Muscle of arm (tissue), 1 donor: ENCODE measurements at regions not wholly inside any gene's neighbourhood (a gene's known extent, or its start where the extent isn't known, plus 50 kb on each side); places are given as distances from the start of the nearest gene placed in this dataset.
"Not testable (repeated sequence)": the region's sequence is repeated elsewhere in the genome, so short reads cannot be mapped to it uniquely, and the experiment has no call there.

Experiments used
- DNase-seq: peaks from one replicate; pipeline ENCODE4 v3.0.0-alpha.2; 2013

DNA sequence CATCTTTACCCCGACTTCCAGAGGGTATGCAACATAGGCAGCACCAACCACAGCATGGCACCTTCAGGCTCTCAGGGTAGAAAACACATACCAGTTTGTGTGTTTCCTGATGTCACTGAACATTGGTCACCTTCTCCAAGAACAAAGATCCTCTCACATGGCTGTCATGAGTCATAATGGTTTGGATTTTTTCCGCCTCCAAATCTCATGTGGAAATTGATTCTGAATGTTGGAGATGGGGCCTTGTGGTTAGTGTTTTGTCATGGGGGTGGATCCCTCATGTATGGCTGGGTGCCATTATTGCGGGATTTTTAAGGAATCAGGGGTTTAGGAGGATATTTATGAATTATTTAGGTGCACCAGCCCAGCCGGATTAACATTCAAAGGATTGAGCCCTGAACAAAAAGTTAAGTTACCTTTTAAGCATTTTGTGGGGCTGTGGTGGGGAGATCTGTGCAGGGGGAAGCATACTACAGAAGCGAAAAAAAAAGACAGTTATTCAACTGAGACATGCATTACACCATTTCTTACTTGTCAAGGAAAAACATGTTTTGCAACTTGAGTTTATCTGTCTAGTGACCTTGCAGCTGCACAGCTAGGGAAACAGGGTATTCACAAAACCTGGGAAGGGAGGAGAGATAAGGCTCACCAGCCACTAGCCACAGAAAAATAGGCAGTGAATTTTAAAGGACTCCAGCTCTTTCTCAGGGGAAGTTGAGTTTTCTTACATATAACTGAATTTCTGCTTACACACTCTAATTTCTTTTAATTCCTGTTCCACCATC, 774.1 kb upstream of the AUTS2 start:
- no peak for DNase-seq

DNA sequence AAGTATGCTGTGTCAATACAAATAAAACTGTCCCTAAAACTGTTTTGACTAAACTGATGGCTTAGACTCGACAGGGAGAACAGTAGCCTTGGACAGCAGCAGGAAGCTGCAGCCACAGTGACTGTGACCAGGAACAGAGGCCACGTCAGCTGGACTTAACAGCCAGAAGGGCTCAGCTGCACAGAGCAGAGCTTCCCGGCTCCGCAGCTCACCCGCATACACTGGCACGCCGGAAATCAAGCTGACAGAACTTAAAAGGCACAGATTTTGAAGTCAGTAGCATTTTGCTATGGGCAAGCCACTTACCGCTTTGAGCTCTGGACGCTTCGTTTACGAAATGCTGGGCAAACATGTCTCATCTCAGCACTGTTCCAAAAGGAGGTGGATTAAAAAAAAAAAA, 769.7 kb upstream of the AUTS2 start:
- DNase-seq = no peak

DNA sequence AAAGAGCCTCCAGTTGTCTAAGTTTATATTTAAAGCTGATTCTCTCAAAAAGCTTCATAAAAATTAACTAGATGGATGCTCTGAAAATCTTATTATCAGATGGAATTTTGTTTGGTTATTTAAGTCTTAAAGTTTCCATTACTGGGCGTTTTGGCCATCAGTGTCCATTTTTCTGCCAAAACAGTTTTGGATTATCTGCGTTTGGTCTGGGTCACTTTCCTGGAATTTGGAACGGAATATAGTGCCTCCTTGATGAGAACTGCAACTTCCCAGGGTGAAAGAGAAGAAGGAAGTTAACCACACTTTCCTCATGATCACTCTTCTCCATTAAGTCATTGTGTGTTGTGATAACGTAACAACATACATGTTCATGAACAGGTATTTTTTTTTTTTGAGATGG, 764.9 kb upstream of the AUTS2 start:
- DNase-seq = peak; percentile 62

DNA sequence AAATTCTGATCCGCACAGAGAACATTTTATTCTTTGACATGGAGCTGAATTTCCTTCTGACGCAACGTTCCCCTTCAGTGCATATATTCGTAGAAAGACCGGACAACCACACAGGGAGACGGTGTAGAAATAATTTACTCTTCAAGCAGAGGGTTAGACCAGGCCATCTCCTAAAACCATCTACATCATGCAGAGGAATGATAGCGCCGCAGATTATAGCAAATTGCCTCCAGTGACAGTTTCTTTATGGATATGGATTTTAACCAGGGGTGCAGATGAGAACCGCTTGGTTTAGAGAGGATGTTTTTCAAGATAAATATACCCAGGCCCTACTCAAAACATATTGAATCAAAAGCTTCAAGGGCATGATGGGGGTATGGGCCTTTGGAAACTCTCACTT, 759.3 kb upstream of the AUTS2 start:
- DNase-seq = no peak

DNA sequence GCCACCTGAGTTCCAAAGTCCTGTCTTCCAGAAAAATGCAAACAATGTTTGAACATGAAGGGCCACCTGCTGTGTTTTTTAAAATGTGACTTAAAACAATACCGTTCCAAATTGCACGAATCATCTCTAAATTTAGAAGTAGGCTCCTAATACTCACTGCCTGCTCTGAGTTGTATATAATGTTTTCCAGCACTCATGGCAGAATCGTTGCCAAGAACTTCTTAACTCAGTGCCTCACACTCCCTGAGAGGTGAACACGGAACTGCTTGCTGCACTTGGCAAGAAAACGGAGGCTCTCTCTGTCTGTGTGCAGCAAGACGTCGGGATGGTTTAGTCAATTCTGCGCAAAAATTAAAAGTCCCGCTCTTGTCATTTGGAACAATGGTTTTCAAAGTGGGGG, 757.3 kb upstream of the AUTS2 start:
- DNase-seq = peak; percentile 65

DNA sequence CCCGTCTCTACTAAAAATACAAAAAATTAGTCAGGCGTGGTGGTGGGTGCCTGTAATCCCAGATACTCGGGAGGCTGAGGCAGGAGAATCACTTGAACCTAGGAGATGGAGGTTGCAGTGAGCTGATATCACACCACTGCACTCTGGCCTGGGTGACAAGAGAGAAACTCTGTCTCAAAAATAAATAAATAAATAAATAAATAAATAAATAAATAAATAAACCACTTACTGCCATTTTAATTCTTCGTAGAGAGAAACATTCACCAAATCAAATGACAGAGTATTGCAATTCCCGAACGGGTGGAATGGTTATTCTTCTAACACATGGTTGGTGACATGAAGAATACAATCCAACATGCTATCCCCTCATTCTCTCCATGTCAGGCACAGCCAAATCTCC, 754.3 kb upstream of the AUTS2 start:
- DNase-seq = not testable (repeated sequence)

DNA sequence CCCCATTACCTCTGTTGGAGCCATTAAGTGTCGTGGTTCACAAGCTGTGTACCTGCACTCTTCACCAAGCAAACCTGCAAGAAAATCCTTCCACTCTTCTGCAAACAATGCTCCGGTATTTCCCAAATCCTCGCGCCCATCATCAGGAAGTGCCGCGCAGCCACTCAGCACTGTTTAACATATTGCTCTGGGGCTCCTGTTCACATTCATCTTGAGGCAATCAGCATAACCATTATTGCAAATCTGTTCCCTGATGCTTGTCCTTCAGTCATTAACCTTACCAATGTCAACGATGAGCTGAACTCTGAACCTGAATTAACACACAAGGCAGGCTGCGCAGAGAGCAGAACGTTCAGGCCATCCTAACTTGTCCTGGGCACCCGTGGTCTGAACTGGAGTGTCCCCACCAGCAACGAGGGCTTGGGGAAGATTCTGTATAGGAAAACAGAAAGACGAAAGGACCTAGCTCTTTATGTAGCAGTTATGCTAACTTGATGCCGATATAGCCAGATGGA, 751.4 kb upstream of the AUTS2 start:
- no peak for DNase-seq

DNA sequence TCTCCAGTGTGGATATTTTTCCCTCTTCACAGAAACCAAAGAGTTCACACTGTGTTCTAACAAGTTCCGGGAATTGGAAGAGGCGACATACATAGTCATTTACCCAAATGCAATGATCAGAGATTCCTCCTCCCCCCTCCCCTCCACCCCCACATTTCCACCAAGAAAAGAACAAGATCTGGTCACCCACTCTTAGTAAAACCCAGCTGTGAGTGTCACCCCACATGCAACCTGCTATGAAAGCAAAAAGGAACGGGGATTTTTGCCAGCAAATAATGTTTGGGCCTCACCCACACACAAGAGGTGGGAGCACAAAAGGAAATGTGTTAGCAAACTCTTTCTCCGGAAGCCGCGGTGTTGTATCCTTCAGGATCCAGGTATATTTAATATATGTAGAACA, 745.0 kb upstream of the AUTS2 start:
- DNase-seq = no peak

DNA sequence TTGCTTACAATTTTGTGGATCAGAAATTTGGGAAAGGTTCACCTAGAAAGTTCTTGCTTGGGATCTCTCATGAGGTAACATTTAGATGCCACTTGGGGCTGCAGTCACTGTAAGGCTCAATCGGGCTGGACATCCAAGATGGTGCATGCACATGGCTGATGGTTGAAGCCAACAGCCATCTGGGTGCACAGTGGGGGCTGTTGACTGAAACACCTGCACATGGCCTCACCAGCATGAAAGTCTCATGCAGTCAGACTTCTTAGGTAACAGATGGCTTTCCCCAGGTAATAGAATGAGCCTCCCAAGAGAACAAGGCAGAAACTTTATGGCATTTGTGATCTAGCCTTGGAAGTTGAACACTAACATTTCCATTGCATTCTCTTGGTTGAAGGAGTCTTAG, 740.7 kb upstream of the AUTS2 start:
- no peak for DNase-seq

DNA sequence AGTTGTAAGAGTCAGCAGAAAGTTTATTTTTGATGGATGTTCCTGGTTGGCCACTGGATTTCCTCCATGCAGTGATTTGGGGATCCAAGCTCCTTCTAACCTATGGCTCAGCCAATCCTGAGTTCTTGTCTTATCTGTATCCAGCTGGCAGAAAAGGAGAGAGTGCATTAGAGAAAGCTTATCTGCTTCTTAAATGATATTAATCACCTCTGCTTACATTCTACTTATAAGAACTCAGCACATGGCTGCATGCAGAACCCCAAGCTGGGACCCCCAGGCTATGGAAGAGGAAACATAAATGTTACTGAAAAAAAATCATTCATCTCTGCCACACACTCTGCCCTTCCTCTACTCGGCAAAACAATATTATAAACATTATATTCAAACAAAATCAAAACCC, 739.8 kb upstream of the AUTS2 start:
- no peak for DNase-seq

DNA sequence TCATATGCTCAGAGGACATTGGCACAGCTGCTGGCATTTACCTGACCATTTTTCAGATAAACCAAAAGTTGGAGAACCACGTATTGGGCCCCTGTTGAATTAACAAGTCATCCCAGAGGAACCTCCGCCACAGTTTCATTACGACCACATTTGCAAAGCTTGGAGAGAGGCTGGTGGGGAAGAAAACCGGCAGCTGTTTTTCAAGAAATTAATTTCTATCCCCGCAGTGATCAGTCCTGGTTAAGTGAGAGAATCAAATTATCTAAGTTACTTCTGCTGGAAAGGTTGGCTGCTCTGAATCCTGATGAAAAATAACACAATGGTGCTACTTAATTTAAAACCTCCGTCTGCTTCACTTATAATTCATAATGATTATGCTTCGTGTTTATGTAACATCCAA, 737.1 kb upstream of the AUTS2 start:
- DNase-seq = no peak

DNA sequence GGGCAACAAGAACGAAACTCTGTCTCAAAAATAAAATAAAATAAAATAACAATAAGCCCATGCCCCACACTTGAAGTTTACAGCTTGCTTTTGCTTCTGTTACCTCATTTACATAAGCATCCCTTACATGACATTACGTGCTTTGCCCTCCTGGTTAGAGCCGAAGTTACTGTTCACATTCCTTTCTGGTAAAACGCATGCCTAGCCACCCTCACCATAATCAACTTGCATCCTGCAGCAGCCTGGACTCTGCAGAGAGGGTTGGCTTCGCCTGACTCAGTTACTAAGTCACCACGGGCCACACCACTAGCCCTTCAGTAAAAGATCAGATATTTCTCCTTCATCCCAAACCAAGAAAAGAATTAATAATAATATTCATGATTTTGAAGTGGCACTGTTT, 736.0 kb upstream of the AUTS2 start:
- DNase-seq = no peak

DNA sequence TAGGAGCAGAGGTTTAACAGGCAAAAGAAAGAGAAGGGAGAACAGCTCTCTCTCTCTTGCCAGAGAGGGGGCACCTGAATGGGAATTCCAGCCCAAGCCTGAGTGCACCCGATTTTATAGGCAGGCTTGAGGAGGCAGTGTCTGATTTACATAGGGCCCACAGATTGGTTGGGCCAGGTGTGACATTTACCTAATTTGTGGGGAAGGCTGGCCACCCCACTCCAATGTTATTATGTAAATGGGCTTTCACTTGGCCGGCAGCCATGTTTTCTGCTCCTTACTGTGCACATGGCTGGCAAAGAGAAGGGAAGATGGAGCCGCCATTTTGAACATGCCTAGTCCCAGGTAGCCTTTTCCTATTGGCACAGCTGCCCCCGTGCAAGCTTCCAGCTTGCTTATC, 735.5 kb upstream of the AUTS2 start:
- DNase-seq = no peak

DNA sequence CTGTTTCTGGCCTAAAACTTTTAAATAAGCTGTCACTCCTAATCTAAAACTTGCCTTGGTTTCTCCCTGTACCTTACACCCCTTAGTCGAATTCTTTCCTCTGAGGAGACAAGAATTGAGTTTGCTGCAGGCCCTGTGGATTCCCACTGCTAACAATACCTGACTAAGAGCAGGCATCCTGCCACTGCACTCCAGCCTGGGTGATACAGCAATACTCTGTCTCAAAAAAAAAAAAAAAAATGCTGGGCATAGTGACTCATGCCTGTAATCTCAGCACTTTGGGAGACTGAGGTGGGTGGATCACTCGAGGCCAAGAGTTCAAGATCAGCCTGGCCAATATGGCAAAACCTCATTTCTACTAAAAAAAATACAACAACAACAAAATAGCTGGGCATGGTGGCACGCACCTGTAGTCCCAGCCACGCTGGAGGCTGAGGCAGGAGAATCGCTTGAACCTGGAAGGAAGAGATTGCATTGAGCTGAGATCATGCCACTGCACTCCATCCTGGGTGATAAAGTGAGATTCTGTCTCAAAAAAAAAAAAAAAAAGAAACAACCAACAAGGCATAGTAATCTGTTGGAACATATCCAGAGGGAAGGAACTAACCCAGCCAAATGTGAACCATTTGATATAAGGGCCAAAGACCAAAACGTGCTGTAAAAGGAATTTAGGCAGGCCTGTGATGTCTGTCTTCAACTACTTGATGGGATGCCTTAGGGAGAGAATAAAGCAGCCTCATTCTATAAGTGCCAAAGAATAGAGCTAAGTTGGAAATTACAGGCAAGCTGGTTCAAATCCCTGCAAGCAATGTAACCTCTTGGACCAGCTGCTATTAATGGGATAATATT, 732.7 kb upstream of the AUTS2 start:
- DNase-seq = peak; percentile 31

DNA sequence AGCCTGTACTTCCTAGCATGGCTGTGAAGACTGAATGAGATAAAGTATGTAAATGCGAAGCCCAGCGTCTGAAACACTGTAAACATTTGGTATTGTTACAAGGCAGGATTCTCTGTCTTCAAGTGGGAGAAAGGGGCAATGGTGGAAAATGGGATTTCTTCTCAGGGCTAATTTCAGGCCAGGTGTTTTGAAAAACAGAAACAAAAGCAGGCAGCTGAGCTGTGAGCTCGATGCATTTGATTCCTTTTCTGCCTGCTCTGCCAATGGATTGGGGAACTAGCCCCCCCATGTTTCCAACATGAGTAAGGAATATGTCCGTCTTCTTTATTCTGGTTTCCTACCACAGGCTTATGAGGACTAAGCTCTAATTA, 732.1 kb upstream of the AUTS2 start:
- DNase-seq = no peak

DNA sequence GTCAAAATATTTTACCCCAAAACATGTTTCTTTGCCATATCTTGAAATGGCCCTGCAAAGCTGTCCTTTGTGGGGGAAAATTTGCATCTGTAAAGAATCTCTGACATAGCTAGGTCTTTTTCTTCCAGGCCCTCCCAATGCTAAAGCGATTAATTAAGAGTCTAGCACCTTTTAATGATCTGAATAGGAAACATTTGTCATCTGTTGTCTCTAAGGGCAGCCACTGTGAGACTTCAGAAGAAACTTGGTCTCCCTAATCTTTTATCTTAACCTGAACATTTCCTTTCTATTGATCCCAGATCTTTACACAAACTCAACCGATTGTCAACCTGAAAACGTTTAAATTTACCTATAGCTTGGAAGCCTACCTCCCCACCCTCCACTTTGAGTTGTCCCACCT, 731.6 kb upstream of the AUTS2 start:
- DNase-seq = not testable (repeated sequence)

DNA sequence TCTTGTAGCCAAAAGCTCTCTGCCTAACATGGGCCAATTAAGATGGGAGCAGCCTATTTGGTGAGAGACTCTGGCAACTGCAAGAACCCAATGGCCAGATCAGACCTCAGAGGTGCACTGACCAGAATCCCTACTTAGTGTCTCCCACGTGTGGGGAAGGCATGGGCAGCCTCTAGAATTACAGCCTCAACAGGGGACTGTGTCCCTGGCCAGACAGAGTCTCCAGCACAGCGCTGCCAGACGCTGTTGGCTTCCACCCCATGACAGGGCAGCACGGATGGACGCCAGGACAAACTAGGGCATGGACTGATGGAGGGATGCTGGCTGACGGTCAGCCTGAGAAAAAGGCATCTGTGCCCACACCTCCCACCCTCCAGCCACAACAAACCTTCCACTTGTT, 729.3 kb upstream of the AUTS2 start:
- no peak for DNase-seq

DNA sequence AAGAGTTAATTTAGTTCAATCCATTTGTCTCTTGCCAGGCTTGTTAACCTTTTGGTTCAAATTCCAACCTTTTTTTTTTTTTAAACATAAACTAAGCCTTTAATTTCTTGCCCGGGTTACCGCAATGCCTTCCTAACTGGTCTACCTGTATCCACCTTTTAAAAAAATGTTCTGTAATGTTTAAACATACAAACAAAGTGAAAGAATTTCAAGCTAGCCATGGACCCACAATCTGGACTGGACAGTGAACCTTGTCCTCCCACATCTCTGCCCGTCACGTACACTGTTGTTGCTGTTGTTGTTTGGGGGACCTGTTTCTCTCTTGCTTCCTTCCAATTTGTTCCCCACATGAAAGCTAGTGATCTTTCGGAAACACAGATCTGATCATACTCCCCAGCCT, 724.7 kb upstream of the AUTS2 start:
- DNase-seq = no peak

DNA sequence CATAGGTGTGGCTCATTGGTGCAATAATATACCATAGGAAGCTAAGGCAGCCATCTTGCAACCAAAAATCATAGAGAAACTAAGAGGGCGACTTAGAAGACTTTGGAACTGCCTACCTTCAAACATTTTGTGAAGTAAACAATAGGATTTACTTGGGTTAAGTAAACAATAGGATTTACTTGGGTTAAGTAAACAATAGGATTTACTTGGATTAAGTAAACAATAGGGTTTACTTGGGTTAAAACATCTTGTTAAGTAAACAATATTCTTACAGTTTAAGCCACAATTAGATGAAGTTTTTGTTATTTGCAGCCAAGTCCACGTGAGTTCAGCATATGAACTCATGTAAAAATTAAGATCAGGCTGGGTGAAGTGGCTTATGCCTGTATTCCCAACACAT, 722.4 kb upstream of the AUTS2 start:
- DNase-seq = no peak

DNA sequence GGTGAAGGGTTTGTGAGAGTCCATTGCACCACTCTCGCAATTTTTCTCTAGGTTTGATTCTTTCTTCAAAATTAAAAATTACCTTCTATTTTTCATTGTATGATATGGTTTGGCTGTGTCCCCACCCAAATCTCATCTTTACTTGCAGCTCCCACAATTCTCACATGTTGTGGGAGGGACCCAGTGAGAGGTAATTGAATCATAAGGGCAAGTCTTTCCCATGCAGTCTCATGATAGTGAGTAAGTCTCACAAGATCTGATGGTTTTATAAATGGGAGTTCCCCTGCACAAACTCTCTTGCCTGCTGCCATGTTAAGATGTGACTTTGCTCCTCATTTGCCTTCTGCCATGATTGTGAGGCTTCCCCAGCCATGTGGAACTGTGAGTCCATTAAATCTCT, 711.2 kb upstream of the AUTS2 start:
- not testable (repeated sequence) for DNase-seq

DNA sequence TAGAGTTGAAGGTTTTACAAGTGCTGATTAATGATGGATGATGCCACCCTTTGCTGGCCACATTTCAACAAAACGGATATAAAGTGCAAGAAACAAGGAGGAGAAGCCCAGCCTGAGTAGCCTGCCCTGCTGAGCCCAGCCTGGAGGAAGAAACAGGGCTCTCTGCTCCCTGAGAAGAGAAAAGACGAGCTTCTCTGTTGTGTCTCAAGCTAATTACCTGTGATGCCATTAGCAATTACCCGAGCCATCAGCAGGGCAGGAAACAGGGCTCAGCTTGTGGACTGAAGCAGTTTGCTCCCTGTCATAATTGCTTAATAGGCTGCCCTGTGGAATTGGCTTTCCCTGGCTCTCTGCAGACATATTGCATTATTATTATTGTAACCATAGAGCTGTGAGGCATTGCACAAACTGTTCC, 709.3 kb upstream of the AUTS2 start:
- no peak for DNase-seq

DNA sequence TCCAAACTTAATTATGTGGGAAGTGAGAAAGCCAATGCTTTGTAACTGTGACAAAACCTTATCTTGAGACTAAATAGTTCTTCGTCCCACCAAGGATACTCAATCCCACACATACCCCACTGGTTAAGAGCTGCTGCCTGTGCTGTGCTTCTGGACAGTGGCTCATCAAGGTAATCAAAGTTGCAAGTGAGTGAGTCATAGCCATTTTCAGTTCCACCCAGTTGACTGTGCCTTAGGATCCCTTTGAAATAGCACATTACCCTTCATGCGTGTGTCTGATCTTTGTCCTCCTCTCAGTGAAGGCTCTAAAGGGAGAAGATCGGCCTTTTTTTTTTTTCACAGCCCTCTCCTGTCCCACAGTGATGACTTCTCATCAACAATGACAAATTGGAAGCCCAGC, 706.0 kb upstream of the AUTS2 start:
- no peak for DNase-seq

DNA sequence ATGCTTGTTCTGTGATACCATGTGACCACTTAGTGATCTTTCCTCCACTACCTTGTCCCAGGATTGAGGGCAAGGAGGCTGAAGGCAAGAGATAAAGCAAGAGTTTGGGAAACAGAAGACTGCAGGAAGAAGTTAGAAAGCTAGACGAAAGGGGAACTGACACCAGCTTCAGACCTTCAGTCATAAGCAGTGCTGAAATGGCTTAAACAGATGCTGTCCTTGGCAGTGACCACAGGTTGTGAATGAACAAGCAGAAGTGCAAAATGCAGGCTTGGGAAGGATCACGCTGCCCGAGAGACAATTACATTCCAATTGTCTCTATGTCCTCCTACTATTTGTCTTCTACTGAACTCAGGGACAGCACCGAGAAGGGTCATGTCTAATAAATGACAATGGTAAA, 704.9 kb upstream of the AUTS2 start:
- DNase-seq = peak; percentile 83
